Non-pigmented ciliary epithelial cell (primary cell): ENCODE measurements at regions not wholly inside any gene's neighbourhood (a gene's known extent, or its start where the extent isn't known, plus 50 kb on each side); places are given as distances from the start of the nearest gene placed in this dataset.
"Not testable (repeated sequence)": the region's sequence is repeated elsewhere in the genome, so short reads cannot be mapped to it uniquely, and the experiment has no call there.

Experiments used
- DNase-seq: peaks from one replicate; pipeline ENCODE4 v3.0.0-alpha.2; 2010; ENCODE audit warnings: low read depth

DNA sequence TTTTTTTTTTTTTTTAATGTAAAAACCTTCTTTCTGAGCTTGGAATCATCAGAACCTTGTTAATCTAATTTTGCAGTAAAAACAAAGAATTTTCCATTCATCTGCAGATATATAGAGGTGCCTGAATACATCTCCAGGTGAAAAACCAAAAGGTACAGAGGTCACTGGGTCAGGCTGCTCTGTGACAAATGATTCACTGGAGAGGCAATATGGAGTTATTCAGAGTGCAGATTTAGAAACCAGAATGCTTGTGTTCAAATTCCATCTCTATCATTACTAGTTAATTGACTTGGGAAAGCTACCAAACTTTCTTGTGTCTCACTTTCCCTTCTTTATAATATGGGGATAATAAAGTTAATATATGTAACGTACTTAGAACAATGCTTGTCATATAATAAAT, 51.5 kb upstream of the C1orf53 start:
- no peak for DNase-seq

DNA sequence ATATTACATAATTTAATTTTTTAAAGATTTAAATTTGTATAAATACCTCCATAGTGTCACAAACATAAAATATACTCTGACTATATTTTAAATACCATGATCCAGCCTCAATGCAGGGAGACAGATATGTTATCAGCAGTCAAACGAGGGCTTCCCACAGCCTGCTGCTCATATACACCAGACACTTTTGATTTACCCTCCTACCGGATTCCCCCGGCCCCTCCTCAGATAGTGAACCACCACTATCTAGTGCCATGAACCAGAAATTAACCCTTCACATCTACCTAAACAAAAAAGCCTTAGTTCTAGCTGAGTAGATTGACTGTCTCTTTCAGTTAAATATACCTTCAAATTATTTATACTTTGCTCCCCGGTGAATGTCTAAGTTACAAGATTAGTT, 52.4 kb upstream of the C1orf53 start:
- no peak for DNase-seq

DNA sequence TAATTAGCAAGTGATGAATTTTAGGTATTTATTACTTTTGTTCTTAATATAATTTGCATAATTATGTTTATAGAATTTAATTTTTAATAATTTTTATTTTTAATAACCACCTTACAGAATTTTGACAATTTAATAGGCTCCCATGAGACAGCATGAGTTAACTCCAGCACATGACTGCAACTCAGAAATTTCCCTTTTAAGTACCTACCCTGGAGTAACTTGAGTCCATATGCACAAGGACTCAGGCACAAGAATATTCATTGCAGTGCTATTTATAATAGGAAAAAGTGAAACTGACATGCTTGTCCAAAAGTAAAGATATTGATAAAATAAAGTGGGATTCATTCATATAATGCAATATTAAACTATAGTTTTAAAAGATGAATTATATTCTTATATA, 54.1 kb upstream of the C1orf53 start:
- DNase-seq, result no peak

DNA sequence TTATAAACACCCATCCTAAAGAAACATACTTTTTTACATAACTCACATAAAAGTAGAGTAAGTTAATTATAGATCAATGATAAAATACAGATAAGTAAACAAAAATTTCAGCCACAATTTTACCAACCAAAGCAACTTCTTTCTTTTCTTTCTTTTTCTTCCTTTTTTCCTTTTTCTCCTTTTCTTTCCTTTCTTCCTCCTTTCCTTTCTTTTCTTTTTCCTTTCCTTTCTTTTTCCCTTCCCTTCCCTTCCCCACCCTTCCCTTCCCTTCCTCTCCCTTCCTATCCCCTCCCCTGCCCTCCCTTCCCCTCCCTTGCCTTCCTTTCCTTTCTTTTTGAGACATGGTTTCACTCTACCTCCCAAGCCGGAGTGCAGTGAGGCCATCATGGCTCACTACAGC, 56.5 kb upstream of the C1orf53 start:
- no peak for DNase-seq

DNA sequence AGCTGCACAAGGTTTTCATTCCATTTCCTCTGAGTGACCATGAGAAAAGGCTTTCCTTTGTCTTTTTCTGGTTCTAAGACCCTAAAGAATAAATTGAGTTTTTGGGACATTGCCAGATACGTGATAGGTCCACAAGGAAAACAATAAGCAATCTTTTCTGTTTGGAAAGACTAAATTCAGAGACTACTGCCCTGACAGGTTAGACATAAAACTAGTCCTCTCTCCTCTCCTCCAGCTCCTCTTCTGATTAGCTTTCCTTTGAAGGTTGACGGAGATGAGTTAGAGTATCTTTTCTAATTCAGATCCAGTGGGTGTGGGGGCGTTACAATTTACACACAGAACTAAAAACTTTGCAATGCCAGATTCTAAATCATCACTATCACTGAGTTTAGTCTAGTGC, 57.8 kb upstream of the C1orf53 start:
- DNase-seq, result no peak

DNA sequence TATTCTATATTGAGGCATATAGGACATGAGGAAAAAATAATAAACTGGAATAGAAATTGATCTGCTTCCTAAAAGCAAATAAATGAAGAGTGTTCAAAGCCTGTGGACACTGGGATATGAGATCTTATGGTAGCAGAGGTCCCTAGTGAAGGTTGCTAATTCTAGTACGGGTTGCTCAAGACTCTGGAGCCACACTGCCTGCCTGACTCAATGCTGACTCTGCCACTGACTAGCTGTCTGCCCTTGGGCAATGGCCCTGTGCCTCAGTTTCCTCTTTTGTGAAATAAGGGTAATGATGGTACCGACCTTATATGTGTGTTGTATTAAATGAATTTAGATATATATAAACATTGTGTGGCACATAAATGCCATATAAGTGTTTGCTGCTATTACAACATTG, 59.0 kb upstream of the C1orf53 start:
- no peak for DNase-seq

DNA sequence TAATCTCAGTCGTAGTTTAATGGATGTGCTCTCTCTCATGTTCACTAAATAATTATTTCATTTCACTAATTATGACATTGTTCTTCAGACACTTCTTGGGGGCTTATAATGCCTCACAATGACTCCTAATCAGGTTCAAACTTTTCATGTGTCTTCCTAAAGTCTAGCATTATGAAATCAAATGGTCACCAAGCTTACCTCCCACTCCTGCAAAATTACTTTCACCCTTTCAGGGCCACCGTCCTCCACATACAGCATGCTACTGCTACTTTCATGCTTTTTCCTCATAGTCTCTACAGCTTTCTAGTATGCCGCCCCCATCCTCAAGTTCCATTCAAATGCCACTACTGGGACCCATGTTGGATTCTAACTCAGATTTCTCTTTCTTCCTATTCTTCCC, 59.8 kb upstream of the C1orf53 start:
- no peak for DNase-seq

DNA sequence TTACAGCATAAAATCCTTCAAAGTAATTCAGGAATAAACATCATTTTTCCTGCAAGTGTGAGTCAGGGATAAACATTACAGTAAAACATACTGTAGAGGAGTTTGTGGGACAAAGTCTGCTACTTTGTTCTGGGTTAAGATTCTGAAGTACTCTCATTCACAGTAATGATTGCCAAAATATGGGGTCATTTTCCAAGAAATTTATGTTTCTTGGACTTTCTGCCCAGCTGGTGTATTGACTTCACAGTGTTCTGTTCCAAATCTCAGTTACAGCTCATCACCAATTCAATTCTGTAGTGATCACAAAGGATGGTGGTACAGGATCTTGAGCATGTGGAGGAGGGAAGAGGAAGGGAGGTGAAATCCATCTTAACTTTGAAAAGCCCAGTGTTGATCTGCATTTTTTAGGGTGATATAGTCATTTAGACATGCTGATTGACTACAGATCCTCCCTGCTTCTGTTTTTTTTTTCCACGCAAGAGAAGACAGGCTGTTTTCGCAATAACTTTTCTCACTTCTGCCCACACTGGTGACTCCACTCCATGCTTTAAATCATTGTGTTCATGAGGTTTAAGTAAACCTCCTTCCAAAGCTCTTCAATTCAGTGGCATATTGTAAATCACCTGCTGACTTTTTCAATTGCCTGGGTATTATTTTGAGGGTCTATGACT, 60.4 kb upstream of the C1orf53 start:
- no peak for DNase-seq

DNA sequence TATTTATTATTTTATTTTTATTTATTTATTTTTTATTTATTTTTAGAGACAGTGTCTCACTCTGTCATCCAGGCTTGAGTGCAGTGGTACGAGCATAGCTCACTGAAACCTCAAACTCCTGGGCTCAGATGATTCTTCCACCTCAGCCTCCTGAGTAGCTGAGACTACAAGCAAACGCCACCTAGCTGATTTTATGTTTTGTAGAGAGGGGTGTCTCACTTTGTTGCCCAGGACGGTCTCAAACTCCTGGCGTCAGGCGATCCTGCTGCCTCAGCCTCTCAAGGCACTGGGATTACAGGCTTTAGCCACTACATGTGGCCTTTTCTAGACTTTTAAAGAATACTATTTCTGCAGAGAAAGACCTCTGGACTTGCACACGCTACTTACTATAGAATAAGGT, 61.3 kb upstream of the C1orf53 start:
- DNase-seq, result no peak

DNA sequence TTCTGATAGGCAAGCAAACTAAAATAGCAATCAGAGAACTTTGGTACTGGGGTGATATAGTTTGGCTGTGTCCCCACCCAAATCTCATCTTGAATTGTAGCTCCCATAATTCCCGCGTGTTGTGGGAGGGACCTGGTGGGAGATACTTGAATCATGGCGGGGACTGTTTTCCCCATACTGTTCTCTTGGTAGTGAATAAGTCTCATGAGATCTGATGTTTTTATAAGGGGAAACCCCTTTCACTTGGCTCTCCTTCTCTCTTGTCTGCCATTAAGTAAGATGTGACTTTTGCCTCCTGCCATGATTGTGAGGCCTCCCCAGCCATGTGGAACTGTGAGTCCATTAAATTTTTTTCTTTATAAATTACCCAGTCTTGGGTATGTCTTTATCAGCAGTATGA, 62.6 kb upstream of the C1orf53 start:
- DNase-seq, result not testable (repeated sequence)

DNA sequence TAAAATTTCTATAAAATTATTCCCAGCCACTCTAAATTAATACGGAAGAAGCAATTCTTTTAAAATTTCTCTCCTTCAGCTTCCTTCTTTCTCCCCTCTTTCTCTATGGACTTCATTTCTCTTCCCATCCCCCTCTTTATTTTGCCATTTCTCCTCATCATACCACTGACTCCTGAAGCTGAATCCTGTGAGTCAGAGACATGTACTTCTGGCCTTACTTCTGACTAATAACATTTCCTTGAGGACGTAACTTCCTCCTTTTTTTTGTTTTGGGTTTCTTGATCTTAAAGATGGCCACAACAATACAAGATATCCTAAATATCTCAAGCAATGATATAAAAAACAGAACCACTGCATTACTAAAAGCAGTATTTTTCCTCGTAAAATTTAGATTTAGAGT, 63.6 kb upstream of the DENND1B start:
- DNase-seq, result peak; percentile 65

DNA sequence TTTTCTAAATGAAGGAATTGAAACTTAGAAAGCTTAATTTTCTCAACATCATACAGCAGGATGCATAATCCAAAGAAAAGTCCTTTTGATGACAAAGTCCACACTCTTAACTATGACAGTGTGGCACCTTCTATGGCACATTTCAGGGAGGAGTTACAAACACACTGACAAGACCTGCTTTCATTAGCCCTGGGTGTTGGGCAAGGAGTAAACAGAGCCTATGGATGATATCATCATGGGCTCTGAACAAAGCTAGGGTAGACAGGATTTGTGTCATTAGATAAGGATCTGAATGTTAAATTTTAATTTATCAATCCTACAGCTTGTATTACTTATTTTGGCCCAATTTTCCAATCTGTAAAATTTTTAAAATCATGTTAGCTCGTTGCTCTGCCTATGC, 62.6 kb upstream of the DENND1B start:
- no peak for DNase-seq

DNA sequence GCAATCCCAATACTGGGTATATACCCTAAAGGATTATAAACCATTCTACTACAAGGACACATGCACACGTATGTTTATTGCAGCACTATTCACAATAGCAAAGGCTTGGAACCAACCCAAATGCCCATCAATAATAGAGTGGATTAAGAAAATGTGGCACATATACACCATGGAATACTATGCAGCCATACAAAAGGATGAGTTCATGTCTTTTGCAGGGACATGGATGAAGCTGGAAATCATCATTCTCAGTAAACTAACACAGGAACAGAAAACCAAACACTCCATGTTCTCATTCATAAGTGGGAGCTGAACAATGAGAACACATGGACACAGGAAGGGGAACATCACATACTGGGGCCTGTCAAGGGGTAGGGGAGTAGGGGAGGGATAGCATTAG, 61.1 kb upstream of the DENND1B start:
- DNase-seq, result not testable (repeated sequence)

DNA sequence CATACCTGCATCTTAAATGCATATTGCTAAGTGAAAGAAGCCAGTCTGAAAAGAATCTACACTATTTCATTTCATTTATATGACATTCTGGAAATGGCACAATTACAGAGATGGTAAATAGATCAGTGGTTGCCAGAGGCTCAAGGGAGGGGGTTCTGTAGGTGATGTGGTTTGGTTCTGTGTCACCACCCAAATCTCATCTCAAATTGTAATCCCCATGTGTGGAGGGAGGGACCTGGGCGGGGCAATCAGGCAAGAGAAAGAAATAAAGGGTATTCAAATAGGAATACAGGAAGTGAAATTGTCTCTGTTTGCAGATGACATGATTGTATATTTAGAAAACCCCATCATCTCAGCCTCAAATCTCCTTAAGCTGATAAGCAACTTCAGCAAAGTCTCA, 53.7 kb upstream of the DENND1B start:
- DNase-seq, result not testable (repeated sequence)

DNA sequence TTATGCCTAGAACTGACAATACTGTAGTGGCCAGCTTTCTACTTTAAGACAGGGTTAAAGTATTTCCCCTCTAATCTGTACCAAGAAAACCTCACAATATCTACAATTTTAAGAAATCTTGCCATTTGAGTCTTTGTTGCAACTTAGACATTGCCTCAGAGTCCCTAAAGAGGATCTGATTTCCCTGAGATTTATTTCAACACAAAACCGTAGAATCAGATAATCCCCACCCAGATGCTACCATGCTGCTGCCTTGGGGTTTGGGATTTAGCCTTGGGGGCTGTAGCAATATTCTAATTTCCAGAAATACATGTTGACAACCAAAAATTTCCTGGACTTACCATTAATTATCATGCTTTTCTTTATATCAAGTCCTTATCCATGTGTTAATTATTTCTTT, 50.3 kb upstream of the DENND1B start:
- no peak for DNase-seq
